Naive B cell (primary cell): ENCODE measurements at regions not wholly inside any gene's neighbourhood (a gene's known extent, or its start where the extent isn't known, plus 50 kb on each side); places are given as distances from the start of the nearest gene placed in this dataset.

ENCODE experiments used
- ATAC-seq, 2 donors: fragments of 150-1000 bp; cut with Tn5 transposase; 2 replicates each; pipeline ENCODE4 v1.10.0; 2021; ENCODE audit warnings: low read depth in 2 of 2, mild to moderate bottlenecking in 2 of 2, moderate library complexity in 2 of 2
- DNase-seq: peaks from one replicate; pipeline ENCODE4 v3.0.0; 2022
- H3K27ac Mint-ChIP-seq, 6 donors: one replicate each; pipeline ENCODE4 v1.8.0; 2020 to 2022; ENCODE audit warnings: mild to moderate bottlenecking in 6 of 6, mixed read lengths in 6 of 6, moderate library complexity in 5 of 6, inconsistent platforms in 2 of 6
- H3K27me3 Mint-ChIP-seq, 3 donors: one replicate each; pipeline ENCODE4 v1.8.0; 2021 to 2022; ENCODE audit warnings: mixed read lengths in 3 of 3, mild to moderate bottlenecking in 1 of 3
- H3K36me3 Mint-ChIP-seq, 2 donors: one replicate each; pipeline ENCODE4 v1.8.0; 2020 to 2022; ENCODE audit warnings: mixed read lengths in 2 of 2, inconsistent platforms in 1 of 2, mild to moderate bottlenecking in 1 of 2
- H3K4me1 Mint-ChIP-seq, 3 donors: one replicate each; pipeline ENCODE4 v1.8.0; 2020 to 2022; ENCODE audit warnings: mixed read lengths in 3 of 3, inconsistent platforms in 1 of 3, mild to moderate bottlenecking in 1 of 3, moderate library complexity in 1 of 3
- H3K4me3 Mint-ChIP-seq, 8 donors: one replicate each; pipeline ENCODE4 v1.8.0; 2020 to 2022; ENCODE audit warnings: mild to moderate bottlenecking in 8 of 8, mixed read lengths in 8 of 8, moderate library complexity in 8 of 8, inconsistent platforms in 2 of 8
- H3K9me3 Mint-ChIP-seq, 7 donors: one replicate each; pipeline ENCODE4 v1.8.0; 2020 to 2022; ENCODE audit warnings: mixed read lengths in 7 of 7, mild to moderate bottlenecking in 5 of 7, inconsistent platforms in 2 of 7, moderate library complexity in 1 of 7

DNA sequence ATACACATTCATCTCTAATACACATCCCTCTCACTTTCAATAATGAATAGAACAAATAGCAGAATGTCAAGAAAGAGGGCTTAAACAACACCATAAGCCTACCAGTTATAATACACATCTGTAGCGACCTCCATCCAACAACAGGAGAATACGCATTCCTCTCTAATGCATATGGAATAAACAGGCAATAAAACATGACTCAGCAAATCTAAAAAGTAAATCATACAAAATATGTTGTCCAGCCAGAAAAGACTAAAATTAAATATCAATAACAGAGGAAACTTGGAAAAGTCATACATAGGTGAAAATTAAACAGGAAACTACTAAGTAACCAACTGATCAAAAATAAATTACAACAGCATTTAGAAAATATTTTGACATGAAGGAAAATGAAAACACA, 1127.5 kb upstream of the NCAM2 start:
- Mint-ChIP-seq H3K4me1 (no peaks in the 10 kb centered on the region), H3K4me3 (no peak overlapping the region), H3K27me3 (no peaks in the 10 kb centered on the region), H3K36me3 (no peaks in the 10 kb centered on the region), H3K27ac (no peak overlapping the region), H3K9me3 (peaks cover 0 to 4% (median 0%) of the 10 kb centered on the region in 7 donors)
- no peak for DNase-seq
- ATAC-seq: no peak

DNA sequence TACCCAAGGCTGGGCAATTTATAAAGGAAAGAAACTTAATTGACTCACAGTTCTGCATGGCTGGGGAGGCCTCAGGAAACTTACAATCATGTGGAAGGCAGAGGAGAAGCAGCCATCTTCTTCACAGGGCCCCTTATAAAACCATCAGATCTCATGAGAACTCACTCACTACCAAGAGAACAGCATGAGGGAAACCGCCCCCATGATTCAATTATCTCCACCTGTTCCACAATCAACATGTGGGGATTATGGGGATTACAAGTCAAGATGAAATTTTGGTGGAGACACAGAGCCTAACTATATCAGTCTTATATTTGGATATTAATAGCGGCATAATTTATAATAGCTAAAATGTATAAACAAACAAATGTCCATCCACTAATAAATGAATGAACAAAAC, 1123.7 kb upstream of the NCAM2 start:
- no peak for DNase-seq
- ATAC-seq: no peak
- Mint-ChIP-seq H3K4me1 (no peaks in the 10 kb centered on the region), H3K9me3 (peaks cover 0 to 11% (median 4%) of the 10 kb centered on the region in 7 donors), H3K27me3 (no peaks in the 10 kb centered on the region), H3K36me3 (no peaks in the 10 kb centered on the region), H3K4me3 (no peak overlapping the region), H3K27ac (no peak overlapping the region)

DNA sequence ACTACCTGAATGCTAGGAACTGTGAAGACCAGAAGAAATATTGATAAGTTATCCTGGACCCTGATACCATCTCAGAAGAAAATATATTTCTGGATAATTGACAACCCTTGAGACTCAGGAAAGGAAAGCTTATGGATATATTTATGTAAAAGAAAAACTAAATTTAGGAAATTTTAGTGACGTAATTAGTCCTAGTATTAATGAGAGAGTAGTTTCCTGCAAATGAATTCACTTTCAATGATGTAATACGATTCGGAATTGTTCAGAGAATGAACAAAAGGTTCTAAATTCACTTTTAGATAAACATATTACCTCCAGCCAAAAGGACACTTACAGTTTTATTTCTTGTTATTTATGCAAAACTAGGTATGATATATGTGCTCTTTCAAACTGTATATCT, 1120.1 kb upstream of the NCAM2 start:
- ATAC-seq (no peak), DNase-seq (no peak)
- no peaks in the 10 kb centered on the region for H3K27me3 Mint-ChIP-seq
- H3K27ac Mint-ChIP-seq: no peak overlapping the region
- peaks cover 0 to 11% (median 0%) of the 10 kb centered on the region in 7 donors for H3K9me3 Mint-ChIP-seq
- H3K36me3 Mint-ChIP-seq: no peaks in the 10 kb centered on the region
- H3K4me1 Mint-ChIP-seq: no peaks in the 10 kb centered on the region
- no peak overlapping the region for H3K4me3 Mint-ChIP-seq

GRCh38 chr21:19899645-19900044, 1098.6 kb upstream of the NCAM2 start:
- Mint-ChIP-seq H3K4me3 (no peak overlapping the region), H3K27ac (no peak overlapping the region), H3K27me3 (no peaks in the 10 kb centered on the region), H3K4me1 (no peaks in the 10 kb centered on the region), H3K9me3 (peaks cover 0 to 15% (median 5%) of the 10 kb centered on the region in 7 donors), H3K36me3 (no peaks in the 10 kb centered on the region)
- no peak for ATAC-seq
- DNase-seq: no peak

DNA sequence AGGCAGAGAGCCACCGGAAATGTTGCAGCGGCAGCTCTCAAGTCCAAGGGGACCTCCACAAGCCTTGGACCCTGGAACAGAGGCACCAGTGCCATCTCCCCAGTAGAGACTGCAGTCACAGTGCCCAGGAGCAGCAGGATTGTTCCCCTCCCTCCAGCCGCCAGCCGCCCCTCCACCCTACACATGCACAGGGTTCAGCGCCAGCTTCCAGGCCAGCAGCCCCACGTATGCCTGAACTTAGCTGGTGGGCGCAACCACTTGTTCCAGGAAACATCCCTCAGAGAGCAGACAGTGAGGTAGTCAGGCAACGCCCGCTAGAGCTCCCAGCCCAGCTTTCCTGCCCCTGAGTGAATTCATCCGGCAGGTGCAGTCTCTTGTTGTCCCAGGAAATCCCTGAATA, 1098.1 kb upstream of the NCAM2 start:
- Mint-ChIP-seq H3K9me3 (peaks cover 0 to 15% (median 5%) of the 10 kb centered on the region in 7 donors), H3K27me3 (no peaks in the 10 kb centered on the region), H3K4me3 (no peak overlapping the region), H3K4me1 (no peaks in the 10 kb centered on the region), H3K27ac (peak overlapping the region in 1 of 6 donors; percentile 11), H3K36me3 (no peaks in the 10 kb centered on the region)
- ATAC-seq (no peak), DNase-seq (no peak)

- H3K4me1 Mint-ChIP-seq: no peaks in the 10 kb centered on the region
- DNase-seq: no peak
- H3K4me3 Mint-ChIP-seq: no peak overlapping the region
- H3K27me3 Mint-ChIP-seq: no peaks in the 10 kb centered on the region
- no peaks in the 10 kb centered on the region for H3K36me3 Mint-ChIP-seq
- no peak for ATAC-seq
- no peak overlapping the region for H3K27ac Mint-ChIP-seq
- peaks cover 0 to 2% (median 0%) of the 10 kb centered on the region in 7 donors for H3K9me3 Mint-ChIP-seq
Measured at GRCh38 chr21:19908390-19908789, 1089.8 kb upstream of the NCAM2 start.

DNA sequence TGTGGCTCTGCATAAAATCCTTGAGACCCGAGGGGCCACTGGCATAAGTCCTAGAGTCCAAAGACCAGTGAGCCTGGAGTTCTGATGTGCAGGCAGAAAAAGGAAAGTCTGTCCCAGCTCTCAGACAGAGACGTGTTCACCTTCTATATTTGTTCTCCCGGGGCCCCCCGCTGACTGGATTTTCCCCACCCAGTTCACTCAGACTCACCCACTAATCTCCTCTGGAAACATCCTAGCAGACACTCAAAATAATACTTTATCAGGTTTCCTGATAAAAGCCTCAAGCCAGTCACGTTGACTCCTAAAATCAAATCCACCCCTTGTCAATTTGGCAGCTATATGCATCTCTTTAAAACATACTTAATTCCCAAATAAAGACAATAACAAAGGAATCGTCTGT, 1084.2 kb upstream of the NCAM2 start:
- H3K36me3 Mint-ChIP-seq: no peaks in the 10 kb centered on the region
- DNase-seq (no peak), ATAC-seq (no peak)
- no peak overlapping the region for H3K4me3 Mint-ChIP-seq
- no peaks in the 10 kb centered on the region for H3K27me3 Mint-ChIP-seq
- no peaks in the 10 kb centered on the region for H3K4me1 Mint-ChIP-seq
- peaks cover 0 to 2% (median 0%) of the 10 kb centered on the region in 7 donors for H3K9me3 Mint-ChIP-seq
- no peak overlapping the region for H3K27ac Mint-ChIP-seq

DNA sequence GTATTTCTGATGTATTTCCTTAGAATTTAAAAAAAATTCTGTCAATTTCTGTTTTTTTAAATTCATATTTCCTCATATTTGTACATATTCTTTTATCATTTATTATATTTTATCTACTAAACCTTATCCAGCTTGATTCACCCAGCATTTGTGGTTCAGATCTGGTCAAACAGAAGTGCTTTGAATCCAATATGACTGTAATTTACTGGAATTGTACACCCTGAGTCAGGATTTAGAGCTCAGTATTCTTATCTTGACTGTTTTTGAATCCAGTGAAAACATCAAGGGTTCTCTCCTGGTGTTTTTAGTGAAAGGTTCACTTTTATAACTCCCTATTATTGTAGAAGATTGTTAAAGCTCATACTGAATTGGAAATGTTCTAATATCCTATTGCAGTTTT, 1077.0 kb upstream of the NCAM2 start:
- Mint-ChIP-seq H3K36me3 (no peaks in the 10 kb centered on the region), H3K27ac (no peak overlapping the region), H3K4me3 (no peak overlapping the region), H3K4me1 (no peaks in the 10 kb centered on the region), H3K9me3 (peaks cover 0 to 3% (median 0%) of the 10 kb centered on the region in 7 donors), H3K27me3 (no peaks in the 10 kb centered on the region)
- no peak for ATAC-seq
- DNase-seq: no peak

GRCh38 chr21:19922122-19922521, 1076.1 kb upstream of the NCAM2 start:
- Mint-ChIP-seq H3K36me3 (no peaks in the 10 kb centered on the region), H3K4me3 (no peak overlapping the region), H3K9me3 (peaks cover 0 to 3% (median 0%) of the 10 kb centered on the region in 7 donors), H3K4me1 (no peaks in the 10 kb centered on the region), H3K27ac (no peak overlapping the region), H3K27me3 (no peaks in the 10 kb centered on the region)
- ATAC-seq (no peak), DNase-seq (no peak)

DNA sequence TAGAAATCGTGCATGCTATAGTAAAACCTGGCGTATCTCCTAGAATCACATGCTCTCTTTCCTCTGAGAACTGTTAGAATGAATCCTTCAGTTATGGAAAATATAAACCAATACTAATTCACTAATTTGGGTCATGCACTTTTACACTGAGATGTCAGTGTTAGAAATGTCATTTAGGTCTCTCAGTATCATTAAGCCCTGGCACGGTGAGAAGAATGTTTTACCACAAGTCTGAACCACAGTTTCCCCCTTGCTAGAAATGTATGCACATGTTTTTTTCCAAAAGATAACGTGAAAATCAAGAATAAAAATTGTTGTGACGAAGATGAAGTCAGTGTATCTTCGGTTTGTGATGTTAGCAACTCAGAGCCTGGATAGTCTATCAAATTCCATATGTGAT, 1062.7 kb upstream of the NCAM2 start:
- no peak overlapping the region for H3K4me3 Mint-ChIP-seq
- H3K4me1 Mint-ChIP-seq: no peaks in the 10 kb centered on the region
- H3K27ac Mint-ChIP-seq: no peak overlapping the region
- ATAC-seq (no peak), DNase-seq (no peak)
- no peaks in the 10 kb centered on the region for H3K27me3 Mint-ChIP-seq
- peaks cover 0 to 9% (median 5%) of the 10 kb centered on the region in 7 donors for H3K9me3 Mint-ChIP-seq
- H3K36me3 Mint-ChIP-seq: no peaks in the 10 kb centered on the region

DNA sequence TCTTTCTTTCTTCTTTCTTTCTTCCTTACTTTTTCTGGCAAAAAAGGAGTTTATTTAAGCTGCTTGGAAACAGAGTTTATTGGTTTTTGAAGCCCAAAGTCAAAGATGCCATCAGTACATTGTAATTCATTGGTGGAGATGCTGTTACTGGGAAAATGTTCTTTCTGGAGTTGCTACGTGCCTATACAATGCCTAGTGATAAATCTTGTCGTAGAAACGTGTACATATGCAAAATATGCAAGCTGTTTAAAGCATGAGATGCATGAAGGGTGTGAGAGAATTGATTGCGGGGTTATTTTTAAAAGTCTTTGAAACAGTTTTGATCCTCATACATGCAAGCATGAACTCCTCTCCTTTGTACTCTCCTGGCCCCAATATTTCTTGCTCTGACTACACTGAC, 1060.6 kb upstream of the NCAM2 start:
- DNase-seq (no peak), ATAC-seq (no peak)
- Mint-ChIP-seq H3K36me3 (no peaks in the 10 kb centered on the region), H3K9me3 (peaks cover 0 to 14% (median 2%) of the 10 kb centered on the region in 7 donors), H3K27me3 (no peaks in the 10 kb centered on the region), H3K4me3 (no peak overlapping the region), H3K4me1 (no peaks in the 10 kb centered on the region), H3K27ac (no peak overlapping the region)

- peak overlapping the region in 1 of 8 donors; percentile 31 for H3K4me3 Mint-ChIP-seq
- H3K9me3 Mint-ChIP-seq: peaks cover 0 to 14% (median 5%) of the 10 kb centered on the region in 7 donors
- DNase-seq (no peak), ATAC-seq (no peak)
- H3K27ac Mint-ChIP-seq: no peak overlapping the region
- no peaks in the 10 kb centered on the region for H3K27me3 Mint-ChIP-seq
- H3K4me1 Mint-ChIP-seq: no peaks in the 10 kb centered on the region
- no peaks in the 10 kb centered on the region for H3K36me3 Mint-ChIP-seq
Measured at GRCh38 chr21:19941626-19942025, 1056.6 kb upstream of the NCAM2 start.

GRCh38 chr21:19950347-19950746, 1047.9 kb upstream of the NCAM2 start:
- ATAC-seq (no peak), DNase-seq (no peak)
- Mint-ChIP-seq H3K27ac (no peak overlapping the region), H3K4me1 (no peaks in the 10 kb centered on the region), H3K27me3 (no peaks in the 10 kb centered on the region), H3K9me3 (peaks cover 0 to 6% (median 2%) of the 10 kb centered on the region in 7 donors), H3K36me3 (no peaks in the 10 kb centered on the region), H3K4me3 (no peak overlapping the region)

DNA sequence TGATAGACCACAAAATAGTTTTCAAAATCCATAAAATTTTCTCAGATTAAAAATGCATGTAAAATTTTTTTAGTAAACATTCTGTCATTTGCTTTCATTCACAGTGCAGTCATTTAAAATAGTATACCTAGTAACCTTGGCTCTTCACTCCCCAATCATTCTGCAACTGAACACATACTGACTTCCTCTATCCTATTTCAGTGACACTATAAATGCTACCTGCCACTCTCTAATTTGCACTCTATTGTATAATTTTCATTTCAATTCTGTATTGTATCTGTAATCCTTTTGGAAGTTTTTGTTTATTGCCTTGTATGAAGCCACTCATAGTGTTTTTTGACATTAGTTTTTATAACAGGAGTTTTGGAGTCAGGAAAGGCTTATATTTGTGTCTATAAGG, 1029.1 kb upstream of the NCAM2 start:
- Mint-ChIP-seq H3K36me3 (no peaks in the 10 kb centered on the region), H3K27ac (no peak overlapping the region), H3K4me3 (no peak overlapping the region), H3K27me3 (no peaks in the 10 kb centered on the region), H3K4me1 (no peaks in the 10 kb centered on the region), H3K9me3 (peaks cover 3 to 20% (median 8%) of the 10 kb centered on the region in 7 donors)
- ATAC-seq (no peak), DNase-seq (no peak)

DNA sequence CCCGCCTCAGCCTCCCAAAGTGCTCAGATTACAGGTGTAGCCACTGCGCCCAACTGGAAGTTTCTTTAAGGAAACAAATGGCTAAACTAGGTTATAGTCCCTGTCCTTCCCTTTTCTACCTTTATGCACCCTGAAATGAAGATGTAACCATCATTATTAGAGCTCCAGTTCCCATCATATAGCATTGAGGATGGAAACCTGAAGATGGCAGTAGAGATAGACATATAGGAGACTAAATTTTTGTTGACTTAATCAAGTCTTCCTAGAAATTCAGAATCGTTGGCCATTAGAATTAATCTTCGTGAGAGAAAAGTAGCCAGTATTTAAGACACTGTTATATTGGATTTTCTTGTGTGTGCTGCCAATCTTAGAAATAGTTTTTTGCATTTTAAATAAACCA, 1016.3 kb upstream of the NCAM2 start:
- Mint-ChIP-seq H3K4me3 (no peak overlapping the region), H3K27ac (no peak overlapping the region), H3K27me3 (no peaks in the 10 kb centered on the region), H3K4me1 (no peaks in the 10 kb centered on the region), H3K36me3 (no peaks in the 10 kb centered on the region), H3K9me3 (peaks cover 0 to 3% (median 0%) of the 10 kb centered on the region in 7 donors)
- ATAC-seq: no peak
- no peak for DNase-seq
